ENCODE measurements at regions not wholly inside any gene's neighbourhood (a gene's known extent, or its start where the extent isn't known, plus 50 kb on each side); places are given as distances from the start of the nearest gene placed in this dataset.
"Not testable (repeated sequence)": the region's sequence is repeated elsewhere in the genome, so short reads cannot be mapped to it uniquely, and the experiment has no call there.

- no peak for DNase-seq
These were observed 1235.5 kb upstream of the TENM3 start for GRCh38 chr4:181007751-181008150.

GRCh38 chr4:181008164-181008563, 1235.0 kb upstream of the TENM3 start:
- no peak for DNase-seq

- no peak for DNase-seq
These were observed 1230.0 kb upstream of the TENM3 start for GRCh38 chr4:181013162-181013561.

GRCh38 chr4:181017038-181017437, 1226.2 kb upstream of the TENM3 start:
- no peak for DNase-seq

- no peak for DNase-seq
These were observed 1224.7 kb upstream of the TENM3 start for GRCh38 chr4:181018472-181018871.

GRCh38 chr4:181018913-181019312, 1224.3 kb upstream of the TENM3 start:
- DNase-seq: no peak

- no peak for DNase-seq
These were observed 1222.7 kb upstream of the TENM3 start for GRCh38 chr4:181020456-181020855.

GRCh38 chr4:181021213-181021612, 1222.0 kb upstream of the TENM3 start:
- DNase-seq: no peak

- DNase-seq: not testable (repeated sequence)
These were observed 1212.9 kb upstream of the TENM3 start for GRCh38 chr4:181030135-181030921.

GRCh38 chr4:181030961-181031360, 1212.2 kb upstream of the TENM3 start:
- DNase-seq: no peak

GRCh38 chr4:181043486-181043885, 1199.7 kb upstream of the TENM3 start:
- no peak for DNase-seq

GRCh38 chr4:181046809-181047208, 1196.4 kb upstream of the TENM3 start:
- DNase-seq: no peak

- no peak for DNase-seq
These were observed 1191.3 kb upstream of the TENM3 start for GRCh38 chr4:181051931-181052330.

- no peak for DNase-seq
These were observed 1181.4 kb upstream of the TENM3 start for GRCh38 chr4:181061787-181062186.

- DNase-seq: no peak
These were observed 1180.0 kb upstream of the TENM3 start for GRCh38 chr4:181063212-181063611.

- DNase-seq: no peak
These were observed 1165.9 kb upstream of the TENM3 start for GRCh38 chr4:181077341-181077740.

- no peak for DNase-seq
These were observed 1165.0 kb upstream of the TENM3 start for GRCh38 chr4:181078196-181078595.

- no peak for DNase-seq
These were observed 1159.3 kb upstream of the TENM3 start for GRCh38 chr4:181083757-181084361.

GRCh38 chr4:181085557-181085956, 1157.6 kb upstream of the TENM3 start:
- DNase-seq: no peak

- DNase-seq: no peak
These were observed 1137.7 kb upstream of the TENM3 start for GRCh38 chr4:181105487-181105886.

GRCh38 chr4:181106398-181106797, 1136.8 kb upstream of the TENM3 start:
- DNase-seq: no peak

- DNase-seq: no peak
These were observed 1135.0 kb upstream of the TENM3 start for GRCh38 chr4:181108237-181108636.

GRCh38 chr4:181119186-181119585, 1124.0 kb upstream of the TENM3 start:
- no peak for DNase-seq

GRCh38 chr4:181121733-181122132, 1121.5 kb upstream of the TENM3 start:
- no peak for DNase-seq

- DNase-seq: no peak
These were observed 1116.0 kb upstream of the TENM3 start for GRCh38 chr4:181127171-181127570.

All from DMS 273 treated with DMSO at 0.1 percent for 48 hours (cell line).